GM23248 (cell line): ENCODE measurements at regions not wholly inside any gene's neighbourhood (a gene's known extent, or its start where the extent isn't known, plus 50 kb on each side); places are given as distances from the start of the nearest gene placed in this dataset.

ENCODE experiments used
- DNase-seq: peaks from one replicate; pipeline ENCODE4 v3.0.0-alpha.2; 2015
- H2AFZ ChIP-seq: fragments of 200-600 bp; sonication (generic); 2 replicates; pipeline ENCODE4 v1.6.1; 2016; ENCODE audit warnings: antibody characterized with exemption
- H3F3A ChIP-seq: fragments of 200-600 bp; sonication (generic); 2 replicates; pipeline ENCODE4 v1.6.1; 2016; ENCODE audit warnings: mild to moderate bottlenecking, antibody characterized with exemption, mixed run types; ENCODE audit not compliant: insufficient read depth
- H3K27ac ChIP-seq: fragments of 200-600 bp; sonication (generic); 2 replicates; pipeline ENCODE4 v1.5.1; 2016; ENCODE audit warnings: mild to moderate bottlenecking
- H3K27me3 ChIP-seq: fragments of 200-600 bp; sonication (generic); replicated peaks from 2 replicates; pipeline ENCODE4 v1.6.1; 2016; ENCODE audit warnings: mild to moderate bottlenecking; ENCODE audit not compliant: insufficient read depth
- H3K36me3 ChIP-seq: fragments of 200-600 bp; sonication (generic); 2 replicates; pipeline ENCODE4 v1.6.1; 2016; ENCODE audit warnings: low read depth, mild to moderate bottlenecking
- H3K4me1 ChIP-seq: fragments of 200-600 bp; sonication (generic); 2 replicates; pipeline ENCODE4 v1.6.1; 2016; ENCODE audit warnings: mild to moderate bottlenecking; ENCODE audit not compliant: insufficient read depth
- H3K4me2 ChIP-seq: fragments of 200-600 bp; sonication (generic); one replicate; pipeline ENCODE4 v1.6.1; 2016; ENCODE audit warnings: mild to moderate bottlenecking; ENCODE audit not compliant: unreplicated experiment
- H3K4me3 ChIP-seq: fragments of 200-600 bp; sonication (generic); 2 replicates; pipeline ENCODE4 v1.5.1; 2016; ENCODE audit warnings: mild to moderate bottlenecking
- H3K79me2 ChIP-seq: fragments of 200-600 bp; sonication (generic); 2 replicates; pipeline ENCODE4 v1.6.1; 2016; ENCODE audit warnings: mild to moderate bottlenecking; ENCODE audit not compliant: insufficient read depth
- H3K9ac ChIP-seq: fragments of 200-600 bp; sonication (generic); 2 replicates; pipeline ENCODE4 v1.6.1; 2016; ENCODE audit warnings: mild to moderate bottlenecking
- H3K9me2 ChIP-seq: fragments of 200-600 bp; sonication (generic); 2 replicates; pipeline ENCODE4 v1.6.1; 2016; ENCODE audit warnings: mixed run types, mild to moderate bottlenecking, moderate library complexity; ENCODE audit not compliant: insufficient read depth
- H3K9me3 ChIP-seq: fragments of 200-600 bp; sonication (generic); one replicate; pipeline ENCODE4 v1.6.1; 2017; ENCODE audit warnings: low read depth
- H4K20me1 ChIP-seq: fragments of 200-600 bp; sonication (generic); 2 replicates; pipeline ENCODE4 v1.6.0; 2016; ENCODE audit not compliant: insufficient read depth
- EZH2 ChIP-seq: fragments of 200-600 bp; sonication (generic); IDR thresholded peaks from 2 replicates; pipeline ENCODE4 v1.6.1; 2018; ENCODE audit warnings: antibody characterized with exemption, mild to moderate bottlenecking; ENCODE audit not compliant: insufficient read depth, poor library complexity, severe bottlenecking
- EZH2phosphoT487 ChIP-seq: fragments of 200-600 bp; sonication (generic); IDR thresholded peaks from 2 replicates; pipeline ENCODE4 v1.6.1; 2018; ENCODE audit warnings: antibody characterized with exemption, moderate library complexity, mild to moderate bottlenecking, low read depth; ENCODE audit not compliant: insufficient read depth
- WGBS, 2 experiments: methylation state at CpG; one replicate each; pipeline ENCODE4 v1.1.6; 2015 to 2017; ENCODE audit warnings: low lambda C conversion rate in 2 of 2, low coverage in 1 of 2; ENCODE audit errors: missing lambda C conversion rate in 2 of 2; 5-methylcytosine and 5-hydroxymethylcytosine counted together
- in situ Hi-C: fragments of 300-500 bp; cut with MboI; formaldehyde crosslinking; loops from 2 replicates; pipeline ENCODE4 v1.15.0; 2020

- peaks cover 14% of the 10 kb centered on the region for H3K4me1 ChIP-seq
- no peaks in the 10 kb centered on the region for H3K36me3 ChIP-seq
- 52 to 60% methylated on average over 4 of the region's 4 CpGs for WGBS, 2 experiments
- no peak overlapping the region for H3K27ac ChIP-seq
- TF ChIP-seq EZH2 (no peak), EZH2phosphoT487 (no peak)
- no peak overlapping the region for H3K4me2 ChIP-seq
- no peaks in the 10 kb centered on the region for H3K9me3 ChIP-seq
- no peaks in the 10 kb centered on the region for H3K79me2 ChIP-seq
- H2AFZ ChIP-seq: no peak overlapping the region
- DNase-seq: no peak
- H3K27me3 ChIP-seq: no peaks in the 10 kb centered on the region
- in situ Hi-C loops: no loop called here
- H4K20me1 ChIP-seq: no peaks in the 10 kb centered on the region
- H3F3A ChIP-seq: peaks cover 7% of the 10 kb centered on the region; the same call in 1 of the 2 replicates
- H3K9ac ChIP-seq: no peak overlapping the region
- no peaks in the 10 kb centered on the region for H3K9me2 ChIP-seq
- H3K4me3 ChIP-seq: no peak overlapping the region
Observed at GRCh38 chr5:169531631-169532030, 51.9 kb upstream of the SPDL1 start.

- Histone ChIP-seq H3F3A (peaks cover 7% of the 10 kb centered on the region; the same call in 1 of the 2 replicates), H3K27ac (no peak overlapping the region), H3K4me3 (no peak overlapping the region), H3K79me2 (no peaks in the 10 kb centered on the region), H3K27me3 (no peaks in the 10 kb centered on the region), H2AFZ (no peak overlapping the region), H3K4me1 (peaks cover 10% of the 10 kb centered on the region), H3K4me2 (no peak overlapping the region), H3K9me2 (no peaks in the 10 kb centered on the region), H3K9me3 (no peaks in the 10 kb centered on the region), H4K20me1 (no peaks in the 10 kb centered on the region), H3K36me3 (no peaks in the 10 kb centered on the region), H3K9ac (no peak overlapping the region)
- in situ Hi-C loops: no loop called here
- no peak for TF ChIP-seq EZH2
- TF ChIP-seq EZH2phosphoT487: no peak
- DNase-seq: peak; percentile 68
Observed at GRCh38 chr5:169527863-169528262, 55.7 kb upstream of the SPDL1 start.

- no peak overlapping the region for H3K4me3 ChIP-seq
- no peaks in the 10 kb centered on the region for H3K27me3 ChIP-seq
- H3K9me3 ChIP-seq: no peaks in the 10 kb centered on the region
- no peak overlapping the region for H2AFZ ChIP-seq
- 69 to 73% methylated on average over 2 of the region's 2 CpGs for WGBS, 2 experiments
- peaks cover 10% of the 10 kb centered on the region for H3K4me1 ChIP-seq
- H3F3A ChIP-seq: peaks cover 7% of the 10 kb centered on the region; the same call in 1 of the 2 replicates
- no peaks in the 10 kb centered on the region for H3K36me3 ChIP-seq
- no peak overlapping the region for H3K27ac ChIP-seq
- TF ChIP-seq EZH2phosphoT487 (no peak), EZH2 (no peak)
- in situ Hi-C loops: no loop called here
- DNase-seq: no peak
- no peak overlapping the region for H3K9ac ChIP-seq
- no peaks in the 10 kb centered on the region for H4K20me1 ChIP-seq
- H3K9me2 ChIP-seq: no peaks in the 10 kb centered on the region
- no peaks in the 10 kb centered on the region for H3K79me2 ChIP-seq
- H3K4me2 ChIP-seq: no peak overlapping the region
Observed at GRCh38 chr5:169527066-169527465, 56.5 kb upstream of the SPDL1 start.

- Histone ChIP-seq H3F3A (peaks cover 7% of the 10 kb centered on the region; the same call in 1 of the 2 replicates), H3K36me3 (no peaks in the 10 kb centered on the region), H3K27ac (no peak overlapping the region), H2AFZ (no peak overlapping the region), H3K9me3 (peaks cover 5% of the 10 kb centered on the region), H3K4me2 (no peak overlapping the region), H3K4me1 (peaks cover 5% of the 10 kb centered on the region; the same call in 1 of the 2 replicates), H4K20me1 (no peaks in the 10 kb centered on the region), H3K9ac (no peak overlapping the region), H3K4me3 (no peak overlapping the region), H3K9me2 (no peaks in the 10 kb centered on the region), H3K79me2 (no peaks in the 10 kb centered on the region), H3K27me3 (no peaks in the 10 kb centered on the region)
- in situ Hi-C loops: no loop called here
- no peak for DNase-seq
- TF ChIP-seq EZH2: no peak
- TF ChIP-seq EZH2phosphoT487: no peak
- 93 to 94% methylated on average over 3 of the region's 3 CpGs for WGBS, 2 experiments
Observed at GRCh38 chr5:169522851-169523250, 60.7 kb upstream of the SPDL1 start.

- Histone ChIP-seq H3K9ac (no peak overlapping the region), H4K20me1 (no peaks in the 10 kb centered on the region), H3K9me2 (no peaks in the 10 kb centered on the region), H2AFZ (no peak overlapping the region), H3K9me3 (peaks cover 5% of the 10 kb centered on the region), H3F3A (no peaks in the 10 kb centered on the region), H3K27me3 (no peaks in the 10 kb centered on the region), H3K36me3 (no peaks in the 10 kb centered on the region), H3K79me2 (no peaks in the 10 kb centered on the region), H3K4me1 (no peaks in the 10 kb centered on the region), H3K4me3 (no peak overlapping the region), H3K4me2 (no peak overlapping the region), H3K27ac (no peak overlapping the region)
- WGBS, 2 experiments: 49 to 51% methylated on average over 7 of the region's 7 CpGs
- TF ChIP-seq EZH2phosphoT487 (no peak), EZH2 (no peak)
- no peak for DNase-seq
- in situ Hi-C loops: no loop called here
Observed at GRCh38 chr5:169521366-169521983, 62.1 kb upstream of the SPDL1 start.
